CD4-positive, alpha-beta T cell treated with Interferon alpha-2 for 1 hour (primary cell): ENCODE measurements at regions not wholly inside any gene's neighbourhood (a gene's known extent, or its start where the extent isn't known, plus 50 kb on each side); places are given as distances from the start of the nearest gene placed in this dataset.

ENCODE experiments used
- DNase-seq, 2 donors: peaks; one replicate each; pipeline ENCODE4 v3.0.0-alpha.2; 2020 to 2022

DNA sequence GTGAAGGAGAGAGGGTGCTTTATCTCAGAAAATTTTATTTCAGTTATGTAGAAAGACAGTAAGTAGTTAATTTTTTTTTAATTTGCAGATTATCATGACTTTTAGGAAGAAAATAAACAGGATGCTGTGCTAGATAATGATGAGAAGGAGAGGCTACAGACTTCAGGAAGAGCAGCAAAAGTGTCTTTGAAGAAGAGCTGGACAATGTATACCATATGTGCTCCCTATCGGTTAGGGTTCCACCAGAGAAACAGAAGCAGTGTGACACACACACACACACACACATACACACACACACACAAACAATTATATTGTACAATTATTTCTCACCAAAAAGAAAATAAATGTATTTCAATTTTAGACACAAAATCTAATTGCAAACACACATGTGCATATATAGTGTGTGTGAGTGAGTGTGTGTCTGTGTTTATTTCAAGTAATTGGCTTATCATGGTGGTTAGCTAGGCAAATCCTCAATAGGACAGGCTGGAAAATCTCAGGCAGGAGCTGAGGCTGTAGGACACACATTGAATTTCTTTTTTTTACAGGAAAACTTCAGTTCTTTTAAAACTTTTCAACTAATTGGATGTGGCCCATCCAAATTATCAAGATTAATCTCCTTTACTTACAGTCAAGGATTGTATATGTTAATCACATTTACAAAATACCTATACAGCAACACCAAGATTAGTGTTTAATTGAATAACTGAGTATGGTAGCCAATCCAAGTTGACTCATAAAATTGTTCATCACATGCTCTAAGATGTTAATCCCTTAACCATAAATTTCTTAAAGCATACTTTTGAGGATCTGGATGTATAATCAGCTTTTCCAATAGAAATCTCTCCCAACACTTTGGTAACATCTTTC, 235.8 kb upstream of the DCN start:
- no peak for DNase-seq

DNA sequence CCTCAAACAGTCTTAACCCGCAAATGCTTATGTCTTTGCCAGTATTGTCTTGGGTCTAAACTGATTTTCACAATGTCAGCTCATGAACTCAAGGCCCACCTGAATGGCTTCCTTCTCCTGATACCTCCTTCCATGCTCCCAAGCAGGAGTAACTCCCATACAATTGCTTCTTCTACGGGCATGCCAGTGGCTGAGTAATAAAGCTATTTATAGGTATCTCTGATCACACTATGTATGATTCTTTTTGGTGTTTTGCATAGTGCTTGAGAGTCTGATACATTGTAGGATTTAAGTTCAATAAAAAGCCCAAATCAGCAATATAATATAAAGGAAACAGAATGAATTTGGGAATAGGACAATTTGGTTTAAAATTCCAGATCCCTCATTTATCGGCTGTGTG, 235.0 kb upstream of the DCN start:
- DNase-seq = no peak

DNA sequence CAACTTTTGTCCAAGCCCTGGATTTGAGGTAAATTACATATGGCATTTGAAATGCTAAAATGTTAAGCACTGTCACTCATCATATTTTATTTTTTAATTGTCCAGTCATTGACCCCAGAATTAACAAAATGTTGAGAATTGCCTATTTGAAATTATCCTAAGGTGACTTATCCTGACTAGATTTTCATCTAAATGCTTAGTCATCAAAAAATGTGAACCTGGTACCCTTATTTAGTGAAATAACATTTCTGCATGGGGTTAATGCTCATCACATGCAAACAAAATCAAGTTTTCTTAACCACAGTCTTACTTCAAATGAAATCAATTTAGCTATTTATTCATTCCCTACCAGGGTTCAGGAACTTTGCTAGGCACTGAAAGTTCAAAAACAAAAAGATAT, 232.0 kb upstream of the DCN start:
- no peak for DNase-seq

DNA sequence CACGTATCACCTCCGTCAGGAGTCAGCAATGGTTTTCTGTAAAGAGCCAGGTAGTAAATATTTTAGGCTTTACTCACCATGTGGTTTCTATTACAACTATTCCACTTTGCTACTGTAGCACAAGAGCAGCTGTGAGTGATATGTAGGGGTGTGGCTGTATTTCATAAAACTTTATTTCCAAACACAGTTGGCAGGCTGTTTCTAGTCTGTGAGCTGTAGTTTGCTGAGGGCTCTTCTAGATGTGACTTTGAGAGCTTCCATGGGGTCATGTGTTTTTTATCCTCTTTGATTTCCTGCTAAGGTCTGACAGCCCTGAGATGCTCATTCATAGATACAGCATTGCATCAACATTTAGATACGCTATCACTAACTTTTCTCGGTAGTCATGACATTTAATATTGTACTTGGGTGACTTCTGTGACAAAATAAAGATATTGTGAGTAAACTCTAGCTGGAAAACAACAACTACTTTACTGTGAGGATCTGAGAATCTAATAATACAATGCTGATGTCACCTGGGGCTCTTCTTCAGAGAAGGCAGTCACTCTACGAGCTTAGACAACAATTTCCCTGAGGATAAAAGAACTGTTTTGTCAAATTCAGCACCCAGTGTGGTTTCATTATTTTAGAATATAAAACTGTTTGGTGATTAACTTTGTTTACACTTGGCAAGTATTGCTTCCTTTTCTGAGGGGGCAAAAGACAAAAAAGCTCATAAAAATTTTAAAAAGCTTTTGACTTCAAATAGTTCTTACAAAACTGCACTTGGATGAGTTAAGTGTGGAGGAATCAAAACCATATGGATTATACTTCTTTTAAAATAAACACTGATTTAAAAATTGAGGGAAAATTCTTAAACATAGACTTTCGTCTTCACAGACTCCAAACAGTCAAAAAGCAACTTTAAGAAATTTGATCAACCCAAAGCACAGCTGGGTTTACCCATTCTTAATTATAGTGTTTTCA, 231.2 kb upstream of the DCN start:
- DNase-seq = no peak

DNA sequence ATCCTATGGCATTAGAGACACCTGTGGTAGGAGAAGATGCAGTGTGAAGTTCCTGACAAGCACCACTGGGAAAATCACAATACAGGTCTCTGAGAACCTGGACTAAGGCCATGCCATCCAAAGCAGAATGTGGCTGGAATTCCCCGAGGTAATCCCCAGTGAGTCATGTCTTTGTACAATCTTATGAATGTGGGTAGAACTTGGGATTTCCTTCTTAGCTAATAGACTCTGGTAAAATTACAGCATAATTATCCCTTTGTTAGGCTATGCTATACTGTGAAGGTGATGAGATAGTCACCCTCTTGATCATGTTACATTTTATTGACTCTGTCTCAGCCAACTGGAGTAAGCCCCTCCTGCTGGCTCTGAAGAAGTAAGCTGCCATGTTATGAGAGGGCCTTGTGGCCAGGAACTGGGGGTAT, 224.3 kb upstream of the DCN start:
- DNase-seq = no peak

DNA sequence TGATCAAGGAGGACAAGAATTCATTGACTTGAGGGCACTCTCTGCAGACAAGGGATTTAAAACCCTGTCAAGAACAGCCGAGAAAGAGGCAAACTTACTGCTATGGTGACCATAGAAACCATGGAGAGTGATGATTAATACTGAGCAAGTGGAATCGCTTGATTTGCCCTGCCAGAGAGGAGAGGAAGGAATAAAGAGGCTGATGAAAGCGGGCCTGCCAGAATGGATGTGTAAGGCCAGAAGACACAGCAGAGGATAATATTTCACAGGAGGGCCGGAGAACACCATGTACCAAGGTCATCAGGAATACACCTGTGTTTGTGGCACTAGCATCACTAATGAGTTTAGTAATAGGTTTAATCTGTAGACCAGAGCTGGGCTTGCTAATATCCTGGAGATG, 221.8 kb upstream of the DCN start:
- no peak for DNase-seq

DNA sequence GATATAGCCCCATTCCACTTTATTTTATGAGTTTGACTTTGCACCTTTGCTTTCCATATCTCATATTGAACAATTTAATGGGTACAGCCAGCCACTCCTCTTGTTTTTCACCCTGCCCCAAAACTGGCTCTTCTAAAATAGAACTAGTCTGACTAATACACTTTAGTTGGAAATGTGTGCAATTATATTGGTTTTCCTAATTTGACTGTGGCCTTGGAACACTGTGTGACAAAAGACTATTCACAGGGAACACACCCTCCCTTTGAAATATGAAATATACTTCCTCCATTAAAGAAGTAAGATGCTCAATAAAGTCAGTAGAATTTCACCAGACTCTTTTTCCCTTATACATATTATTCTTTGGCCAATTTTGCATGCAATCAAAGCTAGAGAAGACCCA, 218.6 kb upstream of the DCN start:
- DNase-seq = no peak

DNA sequence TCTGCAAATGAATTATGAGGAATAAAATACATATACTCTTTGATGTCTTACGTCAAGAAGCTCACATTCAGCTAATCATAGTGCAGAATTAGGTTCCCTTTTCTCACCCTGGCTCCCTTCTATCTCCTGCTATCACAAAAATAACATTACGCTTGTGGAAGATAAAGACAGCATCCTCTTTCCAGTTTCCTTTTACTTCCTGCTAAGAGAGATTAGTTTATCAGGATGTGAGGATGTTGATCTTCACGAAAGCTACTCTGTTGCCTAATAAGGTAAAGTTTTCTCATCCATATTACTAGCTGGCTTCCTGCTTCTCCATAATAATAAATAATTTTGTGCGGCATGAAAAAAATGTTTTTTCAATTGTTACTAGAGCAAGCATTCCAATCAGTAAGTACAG, 217.7 kb upstream of the DCN start:
- no peak for DNase-seq

DNA sequence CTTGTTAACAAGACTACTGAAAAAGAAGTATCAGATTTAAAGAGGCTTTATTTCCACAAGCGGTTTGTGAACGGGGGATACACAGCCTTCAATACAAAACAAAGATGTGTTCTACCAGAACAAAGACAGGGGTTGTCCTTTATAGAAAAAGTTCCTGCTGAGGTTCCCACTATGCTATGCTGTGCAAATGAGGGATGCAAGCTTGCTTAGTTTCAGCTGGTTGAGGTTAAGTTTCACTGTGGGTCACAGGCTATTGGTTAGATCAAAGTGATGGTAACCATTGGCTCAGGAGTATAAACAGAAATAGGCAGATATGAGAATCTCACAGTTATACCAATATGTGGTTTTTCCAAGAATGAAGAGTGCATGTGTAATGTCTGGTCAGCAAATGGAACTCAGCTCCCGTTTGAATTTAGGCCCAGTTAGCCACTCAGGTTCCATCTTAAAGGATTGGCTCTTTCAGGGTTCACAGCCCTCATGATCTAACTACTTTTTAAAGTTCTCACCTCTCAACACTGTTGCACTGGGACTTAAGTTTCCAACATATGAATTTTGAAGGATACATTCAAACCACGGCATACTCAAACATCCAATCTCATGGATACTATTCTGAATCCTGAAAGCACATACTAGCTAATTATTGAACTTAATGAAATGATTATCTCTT, 215.4 kb upstream of the DCN start:
- DNase-seq = no peak

DNA sequence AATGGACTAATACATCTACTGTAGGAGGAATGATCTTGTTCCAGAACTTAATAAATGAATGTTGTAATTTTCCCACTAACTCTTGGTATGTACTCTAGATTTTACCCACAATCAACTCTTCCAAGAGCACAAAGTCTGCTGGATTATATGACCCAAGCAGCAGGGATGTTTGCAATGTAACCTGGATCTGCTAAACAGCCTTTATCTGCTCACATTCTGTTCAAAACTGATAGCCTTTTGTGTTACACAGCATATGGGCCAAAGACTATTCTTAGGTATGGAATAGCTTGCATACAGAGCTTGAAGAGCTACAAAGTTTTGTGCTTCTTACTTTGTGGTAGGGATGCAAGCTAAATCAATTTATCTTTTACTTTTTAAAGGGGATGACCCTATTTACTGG, 213.7 kb upstream of the DCN start:
- DNase-seq = no peak

DNA sequence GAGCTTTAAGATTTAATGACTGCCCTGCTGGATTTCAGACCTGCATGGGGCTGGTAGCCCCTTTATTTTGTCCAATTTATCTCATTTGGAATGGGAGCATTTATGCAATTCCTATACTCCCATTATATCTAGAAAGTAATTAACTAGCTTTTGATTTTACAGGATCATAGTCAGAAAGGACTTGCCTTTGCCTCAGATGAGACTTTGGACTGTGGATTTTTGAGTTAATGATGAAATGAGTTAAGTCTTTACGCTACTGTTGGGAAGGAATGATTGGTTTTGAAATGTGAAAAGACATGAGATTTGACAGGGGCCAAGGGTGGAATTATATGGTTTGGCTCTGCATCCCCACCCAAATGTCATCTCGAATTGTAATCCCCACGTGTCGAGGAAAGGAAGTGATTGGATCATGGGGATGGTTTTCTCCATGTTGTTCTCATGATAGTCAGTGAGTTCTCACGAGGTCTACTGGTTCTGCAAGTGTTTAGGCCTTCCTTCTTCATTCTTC, 213.1 kb upstream of the DCN start:
- no peak for DNase-seq

DNA sequence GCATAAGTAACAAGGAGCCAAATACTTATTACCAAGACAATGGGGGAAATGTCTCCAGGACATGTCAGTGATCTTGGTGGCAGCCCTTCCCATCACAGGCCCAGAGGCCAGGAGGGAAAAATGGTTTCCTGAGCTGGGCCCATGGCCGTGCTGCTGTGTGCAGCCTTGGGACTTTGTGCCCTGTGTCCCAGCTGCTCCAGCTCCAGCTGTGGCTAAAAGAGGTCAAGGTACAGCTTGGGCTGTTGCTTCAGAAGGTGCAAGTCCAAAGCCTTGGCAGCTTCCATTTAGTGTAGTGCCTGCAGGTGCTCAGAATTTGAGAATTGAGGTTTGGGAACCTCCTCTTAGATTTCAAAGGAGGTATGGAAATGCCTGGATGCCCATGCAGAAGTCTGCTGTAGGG, 212.3 kb upstream of the DCN start:
- no peak for DNase-seq

DNA sequence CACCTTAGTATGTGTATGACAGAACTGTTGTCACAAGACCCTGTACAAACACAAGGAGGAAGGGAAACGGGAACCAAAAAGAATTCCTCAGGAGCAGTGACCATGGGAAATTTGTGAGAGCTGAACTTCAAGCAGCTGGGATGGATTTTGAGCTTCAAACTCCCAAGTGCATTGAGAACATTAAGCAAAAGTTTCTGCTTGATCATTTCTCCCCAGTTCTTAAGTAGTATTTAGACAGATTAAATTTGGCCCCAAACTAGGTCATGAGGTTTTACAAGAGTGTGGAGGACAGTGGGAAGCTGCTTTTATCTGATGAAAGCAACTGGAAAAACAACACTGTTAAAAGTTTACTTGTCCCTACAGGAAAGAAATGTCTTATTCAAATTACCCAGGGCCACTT, 206.0 kb upstream of the DCN start:
- DNase-seq = no peak

DNA sequence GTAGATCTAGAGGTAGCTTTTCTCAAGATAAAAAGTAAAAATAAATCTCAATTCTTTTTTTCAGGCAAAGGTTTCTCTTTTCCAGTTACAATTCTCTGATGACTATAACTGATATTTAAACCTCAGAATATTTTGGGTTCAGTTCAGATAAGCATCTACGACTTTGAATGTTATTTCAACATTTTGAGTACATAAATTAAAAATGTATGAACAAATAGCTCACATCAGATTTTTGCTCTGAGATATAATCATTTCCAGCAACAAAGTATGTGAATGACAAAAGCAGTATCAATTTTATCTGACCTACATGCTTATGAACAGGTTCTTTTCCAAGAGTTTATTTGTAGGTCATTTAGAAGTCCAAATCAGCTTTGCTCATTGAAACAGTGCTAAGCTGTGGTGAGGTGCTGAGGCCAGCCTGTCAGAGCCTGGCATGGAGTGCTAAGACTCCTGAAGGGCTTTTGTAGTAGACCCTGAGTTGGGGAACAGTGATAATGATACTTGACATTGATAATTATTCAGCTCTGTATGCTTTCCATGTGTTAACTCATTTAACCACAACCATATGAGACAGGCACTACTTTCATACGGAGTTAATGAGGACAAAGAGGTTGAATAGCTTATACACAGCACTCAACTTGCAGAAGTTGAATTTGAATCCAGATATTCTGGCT, 205.0 kb upstream of the DCN start:
- DNase-seq = no peak

DNA sequence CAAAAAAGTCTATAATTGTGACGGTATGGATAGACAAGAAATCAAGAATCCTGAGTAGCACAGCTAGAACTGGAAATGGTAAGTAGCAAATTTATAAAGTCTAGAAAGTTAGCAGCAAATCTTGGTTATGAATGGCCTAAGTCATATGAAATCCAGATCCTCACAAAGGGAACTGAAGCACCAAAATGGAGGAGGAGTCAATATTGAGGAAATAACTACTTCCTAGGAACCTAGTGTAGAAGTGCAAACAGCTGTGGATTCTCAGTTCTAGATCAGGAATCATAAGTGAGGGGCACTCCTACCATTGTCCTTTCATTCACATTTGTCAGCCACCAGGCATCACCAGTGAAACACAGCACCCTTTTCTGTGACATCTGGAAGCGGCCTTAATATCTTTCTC, 202.2 kb upstream of the DCN start:
- no peak for DNase-seq

DNA sequence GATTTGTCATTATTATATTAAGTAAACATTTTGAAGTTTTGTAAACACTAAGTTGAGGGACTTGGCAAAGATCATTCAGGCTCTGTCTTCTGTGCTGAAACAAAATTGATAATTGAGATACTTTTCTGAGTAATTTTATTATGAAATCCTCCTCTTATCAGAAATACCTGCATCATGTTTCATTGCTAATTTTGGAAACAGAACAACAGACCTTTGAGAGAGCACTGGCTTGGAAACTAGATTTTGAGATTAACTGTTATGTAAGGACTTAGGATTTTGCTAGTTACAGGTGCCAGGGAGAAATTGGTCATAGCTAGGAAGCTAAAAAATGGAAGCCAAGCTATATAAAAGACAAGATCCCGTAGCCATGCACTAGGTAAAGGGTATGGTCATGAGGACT, 201.7 kb upstream of the DCN start:
- DNase-seq = no peak

DNA sequence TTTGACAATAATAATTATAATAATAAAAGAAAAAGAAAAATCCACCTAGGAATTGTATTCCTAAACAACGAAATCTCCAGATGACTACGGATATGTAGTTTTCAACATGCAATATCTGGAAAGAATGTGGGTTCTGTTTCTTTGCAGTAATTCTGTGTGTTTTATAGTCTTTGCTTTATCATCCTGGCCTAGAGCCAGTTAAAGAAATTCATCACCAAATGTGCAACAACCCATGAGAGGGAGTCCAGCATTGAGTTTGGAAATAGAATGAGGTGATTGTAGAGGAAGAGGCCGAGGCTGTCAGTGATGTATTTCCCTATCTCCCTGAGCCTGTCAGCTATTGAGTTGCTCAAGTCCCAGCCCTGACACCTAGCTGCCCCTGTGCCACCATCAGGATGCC, 200.5 kb upstream of the DCN start:
- no peak for DNase-seq

DNA sequence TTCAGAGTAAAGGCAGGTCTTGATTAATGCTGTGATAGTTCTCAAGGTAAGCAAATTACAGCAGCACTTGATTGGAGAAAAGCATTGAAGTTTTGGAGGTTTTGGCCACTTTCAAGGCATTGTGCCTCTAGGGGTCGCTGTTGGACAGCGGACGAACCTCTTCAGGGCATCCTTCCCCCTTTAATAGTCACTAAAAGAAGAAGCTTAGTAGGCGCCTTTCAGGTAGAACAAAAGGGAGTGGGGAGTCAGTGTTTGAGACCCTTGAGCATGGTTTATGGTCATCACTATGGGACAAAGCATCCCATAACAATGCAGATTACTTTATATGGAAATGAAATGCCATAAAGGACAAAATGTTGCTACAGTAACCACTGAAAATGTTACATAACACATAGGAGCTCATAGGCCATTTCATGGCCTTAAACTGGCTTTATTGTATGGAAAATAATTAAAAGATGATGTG, 199.5 kb upstream of the DCN start:
- peak; percentile 79 to 85 for DNase-seq

DNA sequence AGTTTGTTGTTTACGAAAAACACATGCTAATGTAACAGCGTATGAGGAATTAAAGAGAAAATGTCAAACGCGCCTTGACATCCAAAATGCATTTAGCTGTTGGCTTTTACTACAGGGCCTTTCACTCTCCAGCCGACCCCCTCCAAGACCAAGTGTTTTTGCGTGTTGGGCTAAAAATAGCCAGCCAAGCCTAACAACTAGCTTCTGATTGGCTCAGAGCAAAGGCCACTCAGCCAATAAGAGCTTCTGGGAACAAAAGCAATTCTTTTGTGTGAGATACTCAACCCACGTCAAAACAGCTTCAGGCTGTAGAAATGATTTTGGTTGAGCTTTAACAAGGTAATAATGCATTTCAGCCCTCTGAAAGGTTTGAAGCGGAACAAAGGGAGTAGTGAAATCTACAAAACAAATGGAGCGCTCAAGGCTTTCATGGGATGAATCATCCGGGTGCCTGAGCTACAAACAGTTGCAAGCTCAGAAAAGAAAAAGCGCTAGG, 198.7 kb upstream of the DCN start:
- peak; percentile 27 to 28 for DNase-seq

DNA sequence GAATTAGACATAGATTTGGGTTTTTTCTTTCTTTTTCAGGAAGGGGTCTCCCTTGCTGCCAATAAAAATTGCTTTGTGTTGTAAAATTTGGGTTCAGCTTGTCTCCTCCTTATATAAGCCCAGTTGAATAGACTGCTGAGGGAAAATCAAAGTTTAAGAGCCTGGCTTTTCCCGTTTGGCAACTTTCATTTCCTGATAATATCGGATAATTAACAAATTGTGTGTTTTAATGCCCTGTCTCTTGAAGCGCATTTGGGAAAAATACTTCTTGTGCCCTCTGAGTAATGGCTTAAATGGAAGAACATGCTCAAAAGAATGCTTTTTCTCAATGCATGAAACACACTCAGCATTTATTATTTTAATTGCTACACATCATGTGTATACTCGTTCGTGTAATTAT, 198.0 kb upstream of the DCN start:
- DNase-seq = no peak

DNA sequence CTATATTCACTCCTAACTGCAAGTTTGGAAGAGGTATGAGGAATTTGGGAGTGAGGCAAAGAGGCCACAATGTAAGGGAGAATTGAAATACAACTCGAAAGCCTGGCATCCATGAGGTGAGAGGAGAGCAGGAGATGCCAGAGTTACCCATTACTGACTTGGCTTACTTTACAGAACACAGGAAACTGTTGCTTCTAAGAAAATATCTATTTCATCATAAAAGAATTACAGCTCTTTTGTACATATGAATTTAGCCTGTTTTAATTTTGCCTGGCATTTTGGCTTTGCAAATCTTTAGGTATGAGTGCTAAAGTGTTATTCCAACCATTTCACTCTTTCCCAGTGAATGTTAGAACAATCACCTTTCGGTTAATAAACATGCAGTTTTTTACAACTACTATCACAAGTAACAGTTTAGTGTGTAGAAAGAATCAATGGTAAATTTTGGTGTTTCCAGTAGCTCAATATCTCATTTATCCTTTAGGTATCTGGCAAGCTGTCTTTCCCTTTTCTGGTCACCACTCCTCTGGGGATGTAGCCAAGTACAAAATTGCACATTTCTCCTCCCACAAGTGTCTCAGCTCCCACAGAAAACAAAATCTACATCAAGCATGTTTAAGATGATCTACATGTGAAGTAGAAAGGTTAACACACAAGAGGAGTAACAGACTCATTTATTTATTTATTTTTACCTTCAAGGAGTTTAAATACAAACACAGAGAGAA, 196.6 kb upstream of the DCN start:
- DNase-seq = no peak

DNA sequence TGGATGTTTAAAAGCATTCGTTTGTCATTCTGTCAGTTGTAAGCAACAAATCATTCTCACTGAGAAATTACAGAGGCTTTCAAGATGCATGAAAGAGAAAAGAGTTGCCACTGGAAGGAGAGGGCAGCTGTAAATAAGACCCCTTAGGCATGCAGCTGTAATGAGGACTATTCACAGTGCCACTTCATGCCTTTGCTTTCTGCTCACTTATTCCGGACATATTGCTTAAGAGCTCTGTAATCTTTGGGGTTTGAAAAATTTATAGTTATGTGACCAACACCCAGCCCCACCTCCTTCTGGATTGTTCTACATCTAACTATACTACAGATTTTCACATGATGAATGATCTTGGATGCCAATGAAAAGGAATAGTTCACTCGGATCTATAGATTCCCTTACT, 194.8 kb upstream of the DCN start:
- DNase-seq = no peak
